ENCODE measurements at regions not wholly inside any gene's neighbourhood (a gene's known extent, or its start where the extent isn't known, plus 50 kb on each side); places are given as distances from the start of the nearest gene placed in this dataset.

DNA sequence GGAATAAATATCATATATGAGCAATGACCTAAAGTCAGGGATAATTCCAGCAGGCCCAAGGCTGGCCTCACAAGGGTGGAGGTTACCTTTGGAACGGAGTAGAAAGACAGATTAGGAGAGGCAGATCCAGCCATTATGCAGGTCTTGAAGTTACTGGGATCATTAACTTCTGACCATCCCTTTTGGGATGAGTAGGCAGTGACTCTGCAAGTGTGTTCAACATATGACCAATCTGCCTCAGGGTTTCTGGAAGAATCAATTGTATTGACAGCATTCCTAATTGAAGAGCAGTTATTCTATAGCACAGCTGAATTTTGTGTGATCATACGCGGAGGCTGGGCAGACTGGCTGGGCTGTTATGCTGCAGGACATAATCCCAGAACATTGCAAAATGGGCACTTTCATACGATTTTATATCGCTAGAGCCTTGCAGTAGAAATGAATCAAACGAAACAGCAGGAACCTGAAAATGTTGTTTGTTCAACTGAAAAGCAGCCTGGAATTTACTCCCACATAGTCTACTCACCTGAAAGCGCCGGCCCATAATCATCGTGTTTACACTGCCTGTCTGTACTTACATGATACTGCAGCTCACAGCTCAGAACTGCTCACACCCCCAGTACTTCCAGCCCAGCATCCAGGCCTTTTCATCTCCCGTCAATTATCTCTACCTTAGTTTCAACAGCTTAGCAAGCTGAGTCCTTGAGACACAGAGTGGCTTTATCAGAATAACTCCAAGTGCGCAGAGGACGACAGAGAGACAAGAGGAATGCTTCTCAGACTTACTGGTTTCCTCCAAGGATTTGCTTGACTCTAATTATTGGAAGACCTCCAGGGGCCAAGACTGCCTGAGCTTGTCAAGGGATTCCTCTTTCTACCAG, 556.1 kb downstream of the EFNB2 start:
- H3K9me2 ChIP-seq (replicated peaks; ENCODE audit: low read length): no peaks in the 10 kb centered on the region
- peak overlapping the region; percentile 75 for H3K27ac ChIP-seq (ENCODE audit: low read length)
- peak; percentile 94 for ATAC-seq
- no peaks in the 10 kb centered on the region for H3K79me2 ChIP-seq (ENCODE audit: low read length)
- intact Hi-C loops (cut with micrococcal nuclease): loop anchor here (10.0 kb wide), 1 partner anchor 205 kb away; no protein-coding TSS in a partner anchor
- peak overlapping the region; percentile 53 for H3K4me3 ChIP-seq (ENCODE audit: low read length)
- no peaks in the 10 kb centered on the region for H3K36me3 ChIP-seq (ENCODE audit: low read depth, low read length)
- ChIA-PET POLR2A (ENCODE audit: unreplicated experiment) (interaction anchor here (0.6 kb wide), 1 partner anchor 18 kb away, joined by 4 read pairs; no protein-coding TSS in a partner anchor), CTCF (no interaction called here)
- H4K20me1 ChIP-seq (ENCODE audit: low read length): no peaks in the 10 kb centered on the region
- H3K27me3 ChIP-seq (ENCODE audit: low read length): no peaks in the 10 kb centered on the region
- H3K4me2 ChIP-seq (ENCODE audit: low read length): peak overlapping the region; percentile 76
- H3F3A ChIP-seq (ENCODE audit: low read length, unreplicated experiment): no peaks in the 10 kb centered on the region
- DNase-seq: peak; percentile 80
- no peaks in the 10 kb centered on the region for H3K9me3 ChIP-seq (ENCODE audit: low read length)
- peaks cover 29% of the 10 kb centered on the region for H3K4me1 ChIP-seq (ENCODE audit: insufficient read depth, low read length)
- BruUV-seq (replicated peaks): no TSS peak
- TF ChIP-seq, protein P1, sequence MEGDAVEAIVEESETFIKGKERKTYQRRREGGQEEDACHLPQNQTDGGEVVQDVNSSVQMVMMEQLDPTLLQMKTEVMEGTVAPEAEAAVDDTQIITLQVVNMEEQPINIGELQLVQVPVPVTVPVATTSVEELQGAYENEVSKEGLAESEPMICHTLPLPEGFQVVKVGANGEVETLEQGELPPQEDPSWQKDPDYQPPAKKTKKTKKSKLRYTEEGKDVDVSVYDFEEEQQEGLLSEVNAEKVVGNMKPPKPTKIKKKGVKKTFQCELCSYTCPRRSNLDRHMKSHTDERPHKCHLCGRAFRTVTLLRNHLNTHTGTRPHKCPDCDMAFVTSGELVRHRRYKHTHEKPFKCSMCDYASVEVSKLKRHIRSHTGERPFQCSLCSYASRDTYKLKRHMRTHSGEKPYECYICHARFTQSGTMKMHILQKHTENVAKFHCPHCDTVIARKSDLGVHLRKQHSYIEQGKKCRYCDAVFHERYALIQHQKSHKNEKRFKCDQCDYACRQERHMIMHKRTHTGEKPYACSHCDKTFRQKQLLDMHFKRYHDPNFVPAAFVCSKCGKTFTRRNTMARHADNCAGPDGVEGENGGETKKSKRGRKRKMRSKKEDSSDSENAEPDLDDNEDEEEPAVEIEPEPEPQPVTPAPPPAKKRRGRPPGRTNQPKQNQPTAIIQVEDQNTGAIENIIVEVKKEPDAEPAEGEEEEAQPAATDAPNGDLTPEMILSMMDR (conservative IDR thresholded peaks at IDR 0.05; ENCODE audit: low read depth, low read length): no peak
- no peak for TF ChIP-seq EZH2phosphoT487 (IDR thresholded peaks at IDR 0.05; ENCODE audit: borderline replicate concordance, low read length)
- no peak for TF ChIP-seq EZH2 (IDR thresholded peaks at IDR 0.05; ENCODE audit: low read length, unreplicated experiment)
- H3K9ac ChIP-seq (ENCODE audit: low read length): peak overlapping the region; percentile 8
- peak overlapping the region; percentile 64 for H2AFZ ChIP-seq (ENCODE audit: low read length)

- H3K27ac ChIP-seq (ENCODE audit: low read length): no peak overlapping the region
- ChIA-PET CTCF (no interaction called here), POLR2A (ENCODE audit: unreplicated experiment) (no interaction called here)
- no peak overlapping the region for H3K4me3 ChIP-seq (ENCODE audit: low read length)
- intact Hi-C loops (cut with micrococcal nuclease): loop anchor here (10.0 kb wide), 1 partner anchor 200 kb away; no protein-coding TSS in a partner anchor
- no peaks in the 10 kb centered on the region for H3F3A ChIP-seq (ENCODE audit: low read length, unreplicated experiment)
- H3K79me2 ChIP-seq (ENCODE audit: low read length): no peaks in the 10 kb centered on the region
- no peaks in the 10 kb centered on the region for H4K20me1 ChIP-seq (ENCODE audit: low read length)
- no peak overlapping the region for H3K9ac ChIP-seq (ENCODE audit: low read length)
- H3K4me1 ChIP-seq (ENCODE audit: insufficient read depth, low read length): peaks cover 41% of the 10 kb centered on the region
- H3K9me2 ChIP-seq (replicated peaks; ENCODE audit: low read length): no peaks in the 10 kb centered on the region
- no peak overlapping the region for H3K4me2 ChIP-seq (ENCODE audit: low read length)
- BruUV-seq (replicated peaks): no TSS peak
- no peaks in the 10 kb centered on the region for H3K36me3 ChIP-seq (ENCODE audit: low read depth, low read length)
- H3K9me3 ChIP-seq (ENCODE audit: low read length): no peaks in the 10 kb centered on the region
- DNase-seq: no peak
- H3K27me3 ChIP-seq (ENCODE audit: low read length): no peaks in the 10 kb centered on the region
- no peak for ATAC-seq
- no peak overlapping the region for H2AFZ ChIP-seq (ENCODE audit: low read length)
- TF ChIP-seq EZH2phosphoT487 (IDR thresholded peaks at IDR 0.05; ENCODE audit: borderline replicate concordance, low read length): no peak
- TF ChIP-seq EZH2 (IDR thresholded peaks at IDR 0.05; ENCODE audit: low read length, unreplicated experiment): no peak
- TF ChIP-seq, protein P1 (conservative IDR thresholded peaks at IDR 0.05; ENCODE audit: low read depth, low read length): no peak
Observed at GRCh38 chr13:105974380-105974779, 561.1 kb downstream of the EFNB2 start.
